HepG2 (cell line): ENCODE measurements at regions not wholly inside any gene's neighbourhood (a gene's known extent, or its start where the extent isn't known, plus 50 kb on each side); places are given as distances from the start of the nearest gene placed in this dataset.

Experiments used
- BRF2 ChIP-seq: sonication (generic); formaldehyde crosslinking; IDR thresholded peaks from 2 replicates; pipeline ENCODE4 v1.8.1; 2022; ENCODE audit warnings: mild to moderate bottlenecking, missing genetic modification reagents
- FOXO4 ChIP-seq: sonication (generic); formaldehyde crosslinking; conservative IDR thresholded peaks from 2 replicates; pipeline ENCODE4 v1.8.1; 2023; ENCODE audit warnings: missing genetic modification reagents
- NPAS2 ChIP-seq: sonication (generic); formaldehyde crosslinking; IDR thresholded peaks from 2 replicates; pipeline ENCODE4 v1.8.0; 2022; ENCODE audit warnings: mild to moderate bottlenecking, missing genetic modification reagents, borderline replicate concordance
- SRSF9 ChIP-seq: fragments of 200-400 bp; formaldehyde crosslinking; IDR thresholded peaks from 2 replicates; pipeline ENCODE4 v1.6.1; 2018; ENCODE audit warnings: borderline replicate concordance, mild to moderate bottlenecking, low read depth, low read length; ENCODE audit not compliant: insufficient read depth, poor library complexity, severe bottlenecking
- TRIM24 ChIP-seq: sonication (generic); formaldehyde crosslinking; IDR thresholded peaks from 2 replicates; pipeline ENCODE4 v1.8.0; 2022; ENCODE audit warnings: mild to moderate bottlenecking, missing genetic modification reagents
- ZFP36L1 ChIP-seq: sonication (generic); formaldehyde crosslinking; IDR thresholded peaks from 2 replicates; pipeline ENCODE4 v1.8.0; 2022; ENCODE audit warnings: mild to moderate bottlenecking, missing genetic modification reagents, moderate library complexity
- ZNF280B ChIP-seq: sonication (generic); formaldehyde crosslinking; IDR thresholded peaks from 2 replicates; pipeline ENCODE4 v1.5.0; 2020; ENCODE audit warnings: missing genetic modification reagents, mild to moderate bottlenecking, borderline replicate concordance
- ZNF318 ChIP-seq: sonication (generic); formaldehyde crosslinking; IDR thresholded peaks from 2 replicates; pipeline ENCODE4 v1.4.0; 2020; ENCODE audit warnings: mild to moderate bottlenecking, missing genetic modification reagents

GRCh38 chr3:191985691-191986090 lies 524.7 kb downstream of the PYDC2 start (continued):
- TF ChIP-seq ZNF318 (CRISPR knock-in tag): no peak
- no peak for TF ChIP-seq NPAS2 (CRISPR knock-in tag)
- no peak for TF ChIP-seq SRSF9
- no peak for TF ChIP-seq FOXO4 (CRISPR knock-in tag)
- TF ChIP-seq BRF2 (CRISPR knock-in tag): no peak
- no peak for TF ChIP-seq ZFP36L1
- no peak for TF ChIP-seq ZNF280B
- no peak for TF ChIP-seq TRIM24 (CRISPR knock-in tag)
- TF ChIP-seq, all 625 proteins: peak for 0
